ENCODE measurements at regions not wholly inside any gene's neighbourhood (a gene's known extent, or its start where the extent isn't known, plus 50 kb on each side); places are given as distances from the start of the nearest gene placed in this dataset.

- TF ChIP-seq EZH2 (IDR thresholded peaks at IDR 0.05; ENCODE audit: borderline replicate concordance, low read depth, low read length, severe bottlenecking): no peak
- no peak for TF ChIP-seq POLR2A (IDR thresholded peaks at IDR 0.05; ENCODE audit: low read depth, low read length)
- TF ChIP-seq JUN (IDR thresholded peaks at IDR 0.05; ENCODE audit: borderline replicate concordance, insufficient read depth, insufficient read length, low read depth): no peak
Observed at GRCh38 chr3:22526266-22526837, 676.8 kb upstream of the UBE2E2 start.

Measured in endothelial cell of umbilical vein (primary cell).